ENCODE measurements at regions not wholly inside any gene's neighbourhood (a gene's known extent, or its start where the extent isn't known, plus 50 kb on each side); places are given as distances from the start of the nearest gene placed in this dataset.

DNA sequence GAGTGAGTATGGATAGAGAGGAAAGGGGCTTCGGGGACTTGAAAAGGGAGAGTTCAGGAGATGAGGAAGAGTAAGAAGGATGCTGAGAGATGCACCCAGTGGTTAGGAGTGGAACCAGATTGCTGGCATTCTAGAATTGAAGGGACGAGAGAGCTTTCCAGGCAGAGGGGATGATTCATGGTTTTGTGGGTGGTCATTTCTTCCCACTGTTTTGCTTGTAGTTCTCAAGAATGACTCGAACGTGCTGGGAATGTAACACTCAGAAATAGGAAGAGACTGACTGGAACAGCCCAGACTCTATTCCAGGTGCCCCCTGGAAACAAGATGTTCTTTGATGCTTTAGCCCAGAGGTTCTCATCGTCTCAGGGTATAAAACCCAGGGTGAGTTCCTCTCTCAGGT is 294.2 kb downstream of the ICE1 start:
- H4K20me1 ChIP-seq (ENCODE audit: insufficient read depth, low read length) = no peaks in the 10 kb centered on the region
- Mint-ChIP-seq H3K4me1 (ENCODE audit: low read depth, unreplicated experiment) (peaks cover 6% of the 10 kb centered on the region), H3K27ac (ENCODE audit: unreplicated experiment) (no peak overlapping the region), H3K36me3 (ENCODE audit: low read depth, unreplicated experiment) (no peaks in the 10 kb centered on the region), H3K27me3 (ENCODE audit: low read depth, unreplicated experiment) (peaks cover 16% of the 10 kb centered on the region), H3K9me3 (ENCODE audit: unreplicated experiment) (peaks cover 3% of the 10 kb centered on the region), H3K4me3 (ENCODE audit: unreplicated experiment) (no peak overlapping the region)
- H3K36me3 ChIP-seq (ENCODE audit: insufficient read depth, low read length) = no peaks in the 10 kb centered on the region
- TF ChIP-seq, protein P1, sequence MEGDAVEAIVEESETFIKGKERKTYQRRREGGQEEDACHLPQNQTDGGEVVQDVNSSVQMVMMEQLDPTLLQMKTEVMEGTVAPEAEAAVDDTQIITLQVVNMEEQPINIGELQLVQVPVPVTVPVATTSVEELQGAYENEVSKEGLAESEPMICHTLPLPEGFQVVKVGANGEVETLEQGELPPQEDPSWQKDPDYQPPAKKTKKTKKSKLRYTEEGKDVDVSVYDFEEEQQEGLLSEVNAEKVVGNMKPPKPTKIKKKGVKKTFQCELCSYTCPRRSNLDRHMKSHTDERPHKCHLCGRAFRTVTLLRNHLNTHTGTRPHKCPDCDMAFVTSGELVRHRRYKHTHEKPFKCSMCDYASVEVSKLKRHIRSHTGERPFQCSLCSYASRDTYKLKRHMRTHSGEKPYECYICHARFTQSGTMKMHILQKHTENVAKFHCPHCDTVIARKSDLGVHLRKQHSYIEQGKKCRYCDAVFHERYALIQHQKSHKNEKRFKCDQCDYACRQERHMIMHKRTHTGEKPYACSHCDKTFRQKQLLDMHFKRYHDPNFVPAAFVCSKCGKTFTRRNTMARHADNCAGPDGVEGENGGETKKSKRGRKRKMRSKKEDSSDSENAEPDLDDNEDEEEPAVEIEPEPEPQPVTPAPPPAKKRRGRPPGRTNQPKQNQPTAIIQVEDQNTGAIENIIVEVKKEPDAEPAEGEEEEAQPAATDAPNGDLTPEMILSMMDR (IDR thresholded peaks at IDR 0.05; ENCODE audit: insufficient read depth, low read depth, low read length) = no peak
- TF ChIP-seq EZH2 (IDR thresholded peaks at IDR 0.05; ENCODE audit: insufficient read depth, low read length) = no peak
- H3K4me1 ChIP-seq (ENCODE audit: insufficient read depth, low read length) = no peaks in the 10 kb centered on the region
- H3K27me3 ChIP-seq (ENCODE audit: insufficient read depth, low read length) = no peaks in the 10 kb centered on the region
- no peak overlapping the region for H3K4me3 ChIP-seq (ENCODE audit: insufficient read depth, low read depth, low read length)
- H3K9ac ChIP-seq (ENCODE audit: low read length) = no peak overlapping the region
- no peak overlapping the region for H3K27ac ChIP-seq (ENCODE audit: low read depth, low read length)
- no peaks in the 10 kb centered on the region for H3K79me2 ChIP-seq (ENCODE audit: insufficient read depth, low read length)
- DNase-seq (ENCODE audit: low read depth) = no peak
- FAIRE-seq = no peak
- H3K4me2 ChIP-seq (ENCODE audit: low read length) = no peak overlapping the region
- H3K9me3 ChIP-seq (ENCODE audit: insufficient read depth, low read depth, low read length) = peaks cover 7% of the 10 kb centered on the region
- no peak overlapping the region for H2AFZ ChIP-seq (ENCODE audit: low read depth, low read length)

DNA sequence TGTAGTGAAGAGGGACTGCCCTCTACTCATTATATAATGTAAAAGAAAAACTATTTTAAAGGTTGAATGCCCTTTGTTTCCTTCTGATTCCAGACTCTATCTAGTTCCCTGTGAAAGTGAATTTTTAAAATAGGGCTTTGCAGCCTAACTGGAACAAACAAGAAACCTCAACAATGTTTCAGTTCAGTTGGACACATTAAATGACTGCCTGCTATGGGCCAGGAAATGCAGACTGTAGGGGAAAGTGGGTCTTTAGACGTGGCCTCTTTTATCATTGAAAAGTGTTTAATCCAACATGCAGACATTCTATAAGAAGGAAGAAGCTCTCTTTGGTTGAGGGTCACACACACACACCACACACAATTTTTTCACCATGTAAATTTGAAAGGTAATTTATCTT is 289.1 kb downstream of the ICE1 start:
- FAIRE-seq (no peak), DNase-seq (ENCODE audit: low read depth) (no peak)
- no peaks in the 10 kb centered on the region for H4K20me1 ChIP-seq (ENCODE audit: insufficient read depth, low read length)
- Mint-ChIP-seq H3K27ac (ENCODE audit: unreplicated experiment) (no peak overlapping the region), H3K4me3 (ENCODE audit: unreplicated experiment) (no peak overlapping the region), H3K36me3 (ENCODE audit: low read depth, unreplicated experiment) (no peaks in the 10 kb centered on the region), H3K27me3 (ENCODE audit: low read depth, unreplicated experiment) (peaks cover 25% of the 10 kb centered on the region), H3K9me3 (ENCODE audit: unreplicated experiment) (peaks cover 9% of the 10 kb centered on the region), H3K4me1 (ENCODE audit: low read depth, unreplicated experiment) (peaks cover 3% of the 10 kb centered on the region)
- H2AFZ ChIP-seq (ENCODE audit: low read depth, low read length) = no peak overlapping the region
- no peaks in the 10 kb centered on the region for H3K27me3 ChIP-seq (ENCODE audit: insufficient read depth, low read length)
- H3K79me2 ChIP-seq (ENCODE audit: insufficient read depth, low read length) = no peaks in the 10 kb centered on the region
- no peaks in the 10 kb centered on the region for H3K9me3 ChIP-seq (ENCODE audit: insufficient read depth, low read depth, low read length)
- H3K36me3 ChIP-seq (ENCODE audit: insufficient read depth, low read length) = no peaks in the 10 kb centered on the region
- H3K4me3 ChIP-seq (ENCODE audit: insufficient read depth, low read depth, low read length) = no peak overlapping the region
- H3K4me1 ChIP-seq (ENCODE audit: insufficient read depth, low read length) = no peaks in the 10 kb centered on the region
- no peak overlapping the region for H3K27ac ChIP-seq (ENCODE audit: low read depth, low read length)
- H3K4me2 ChIP-seq (ENCODE audit: low read length) = no peak overlapping the region
- H3K9ac ChIP-seq (ENCODE audit: low read length) = no peak overlapping the region
- TF ChIP-seq, protein P1 (IDR thresholded peaks at IDR 0.05; ENCODE audit: insufficient read depth, low read depth, low read length) = no peak
- no peak for TF ChIP-seq EZH2 (IDR thresholded peaks at IDR 0.05; ENCODE audit: insufficient read depth, low read length)

DNA sequence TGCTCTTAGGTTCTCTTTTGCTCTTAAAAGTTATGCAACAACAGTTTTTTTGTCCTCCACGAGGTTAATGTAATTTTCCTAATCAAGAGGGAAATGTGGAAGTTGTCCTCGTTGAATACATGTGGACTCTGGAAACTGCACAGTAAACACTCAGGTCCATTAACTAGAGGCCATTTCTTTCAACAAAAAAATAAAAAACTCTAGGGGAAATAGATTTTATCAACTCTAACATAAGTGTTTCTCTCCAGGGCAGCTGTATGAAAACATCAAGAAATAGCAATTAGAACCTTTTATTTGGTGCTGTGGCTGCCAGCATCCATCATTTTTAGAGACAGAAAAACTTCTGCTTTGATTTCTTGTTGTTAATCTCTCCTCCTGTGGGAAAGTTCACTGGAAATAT is 288.6 kb downstream of the ICE1 start:
- Histone ChIP-seq H3K36me3 (ENCODE audit: insufficient read depth, low read length) (no peaks in the 10 kb centered on the region), H3K4me2 (ENCODE audit: low read length) (no peak overlapping the region), H3K27ac (ENCODE audit: low read depth, low read length) (no peak overlapping the region), H4K20me1 (ENCODE audit: insufficient read depth, low read length) (no peaks in the 10 kb centered on the region), H3K9ac (ENCODE audit: low read length) (no peak overlapping the region), H2AFZ (ENCODE audit: low read depth, low read length) (no peak overlapping the region), H3K4me1 (ENCODE audit: insufficient read depth, low read length) (no peaks in the 10 kb centered on the region), H3K79me2 (ENCODE audit: insufficient read depth, low read length) (no peaks in the 10 kb centered on the region), H3K4me3 (ENCODE audit: insufficient read depth, low read depth, low read length) (no peak overlapping the region), H3K27me3 (ENCODE audit: insufficient read depth, low read length) (no peaks in the 10 kb centered on the region), H3K9me3 (ENCODE audit: insufficient read depth, low read depth, low read length) (no peaks in the 10 kb centered on the region)
- H3K27me3 Mint-ChIP-seq (ENCODE audit: low read depth, unreplicated experiment) = peaks cover 25% of the 10 kb centered on the region
- TF ChIP-seq, protein P1 (IDR thresholded peaks at IDR 0.05; ENCODE audit: insufficient read depth, low read depth, low read length) = no peak
- no peak for TF ChIP-seq EZH2 (IDR thresholded peaks at IDR 0.05; ENCODE audit: insufficient read depth, low read length)
- no peak overlapping the region for H3K4me3 Mint-ChIP-seq (ENCODE audit: unreplicated experiment)
- peaks cover 9% of the 10 kb centered on the region for H3K9me3 Mint-ChIP-seq (ENCODE audit: unreplicated experiment)
- no peak for DNase-seq (ENCODE audit: low read depth)
- H3K27ac Mint-ChIP-seq (ENCODE audit: unreplicated experiment) = no peak overlapping the region
- no peak for FAIRE-seq
- no peaks in the 10 kb centered on the region for H3K36me3 Mint-ChIP-seq (ENCODE audit: low read depth, unreplicated experiment)
- no peaks in the 10 kb centered on the region for H3K4me1 Mint-ChIP-seq (ENCODE audit: low read depth, unreplicated experiment)
